Aorta (tissue), 5 donors: ENCODE measurements at regions not wholly inside any gene's neighbourhood (a gene's known extent, or its start where the extent isn't known, plus 50 kb on each side); places are given as distances from the start of the nearest gene placed in this dataset.
A peak's percentile ranks its signal among the peaks of the same experiment; 100 is the strongest.
"Not testable (repeated sequence)": the region's sequence is repeated elsewhere in the genome, so short reads cannot be mapped to it uniquely, and the experiment has no call there.

ENCODE experiments used
- ATAC-seq: fragments of 200-7000 bp; cut with Tn5 transposase; one replicate; pipeline ENCODE4 v1.9.1; 2022; ENCODE audit warnings: moderate library complexity; ENCODE audit not compliant: low FRiP score
- DNase-seq, 2 donors: peaks; one replicate each; pipeline ENCODE4 v3.0.0-alpha.2; 2020
- H3K27ac ChIP-seq, 2 donors: one replicate each; pipeline ENCODE4 v1.5.1; 2013; ENCODE audit warnings: low read length in 2 of 2, mild to moderate bottlenecking in 2 of 2, moderate library complexity in 2 of 2, control low read depth in 1 of 2, inconsistent platforms in 1 of 2, low read depth in 1 of 2
- H3K27me3 ChIP-seq, 2 donors: one replicate each; pipeline ENCODE4 v1.6.1; 2013; ENCODE audit warnings: control low read depth in 1 of 2, low read length in 1 of 2, mild to moderate bottlenecking in 1 of 2, moderate library complexity in 1 of 2; ENCODE audit not compliant: insufficient read depth in 2 of 2, control insufficient read depth in 1 of 2
- H3K36me3 ChIP-seq, 2 donors: one replicate each; pipeline ENCODE4 v1.6.1; 2013; ENCODE audit warnings: control low read depth in 1 of 2, low read length in 1 of 2, mild to moderate bottlenecking in 1 of 2; ENCODE audit not compliant: insufficient read depth in 2 of 2, control insufficient read depth in 1 of 2
- H3K4me1 ChIP-seq, 2 donors: one replicate each; pipeline ENCODE4 v1.6.1; 2013; ENCODE audit warnings: low read length in 2 of 2, control low read depth in 1 of 2, mild to moderate bottlenecking in 1 of 2, moderate library complexity in 1 of 2; ENCODE audit not compliant: insufficient read depth in 2 of 2, control insufficient read depth in 1 of 2
- H3K4me3 ChIP-seq, 2 donors: one replicate each; pipeline ENCODE4 v1.5.1; 2013; ENCODE audit warnings: low read length in 2 of 2, control low read depth in 1 of 2, mild to moderate bottlenecking in 1 of 2
- H3K9me3 ChIP-seq: one replicate; pipeline ENCODE4 v1.6.1; 2013; ENCODE audit warnings: mild to moderate bottlenecking, low read length; ENCODE audit not compliant: control insufficient read depth
- WGBS, 2 donors: extraction: QIAGEN DNeasy Blood & Tissue Kit; methylation state at CpG; one replicate each; pipeline ENCODE4 v1.1.7; 2013; 5-methylcytosine and 5-hydroxymethylcytosine counted together
- intact Hi-C, 2 donors: fragments of 100-400 bp; cut with DNase I; formaldehyde crosslinking; loops; one replicate each; pipeline versions ENCODE4 v1.14.2 to v1.15.0; 2022
- donor health status: healthy with polysubstance abuse.
- donor health status: Bipolar disorder and iron deficiency.
- donor health status: DM: no; HTN: no; CAD: no.
- donor health status: DM: no; HTN: no; CAD: no.
- donor health status: DM: yes; HTN: yes; CAD: no.

DNA sequence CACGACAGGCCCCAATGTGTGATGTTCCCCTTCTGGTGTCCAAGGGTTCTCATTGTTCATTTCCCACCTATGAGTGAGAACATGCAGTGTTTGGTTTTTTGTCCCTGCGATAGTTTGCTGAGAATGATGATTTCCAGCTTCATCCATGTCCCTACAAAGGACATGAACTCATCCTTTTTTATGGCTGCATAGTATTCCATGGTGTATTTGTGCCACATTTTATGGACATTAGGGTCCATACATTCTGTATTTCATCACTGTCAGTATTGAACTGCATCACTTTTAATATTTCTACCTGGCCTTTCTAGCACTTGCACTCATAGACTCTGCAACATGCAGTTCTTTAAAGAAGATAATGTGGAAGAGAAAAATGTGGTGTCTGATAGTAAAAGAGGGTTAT, 70.2 kb upstream of the RUBCNL start:
- H3K27me3 ChIP-seq, ATAC-seq, DNase-seq, H3K4me3 ChIP-seq, H3K36me3 ChIP-seq, H3K27ac ChIP-seq, H3K4me1 ChIP-seq, intact Hi-C loops, H3K9me3 ChIP-seq: not testable (repeated sequence)
- 76 to 80% methylated on average over 1 to 2 of the region's 2 CpGs for WGBS, 2 donors

DNA sequence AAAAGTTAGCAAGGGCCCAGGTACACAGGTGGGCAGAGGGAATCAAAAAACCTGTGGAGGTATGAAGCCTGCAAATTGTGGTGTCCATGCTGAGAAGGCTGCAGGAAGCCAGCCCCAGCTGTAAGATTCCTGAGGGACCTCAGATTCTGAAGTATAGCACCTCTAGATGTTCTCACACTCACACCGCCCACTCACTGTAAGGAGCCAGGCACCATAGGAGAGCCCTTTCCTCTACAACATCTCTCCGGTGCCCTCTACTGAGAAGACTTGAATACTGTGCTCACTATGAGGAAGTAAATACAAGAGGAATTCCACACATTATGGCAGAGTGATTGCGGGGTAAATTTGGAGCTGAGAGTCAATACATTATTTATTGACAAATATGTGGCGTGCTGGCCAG, 68.9 kb upstream of the RUBCNL start:
- H3K36me3 ChIP-seq, H3K4me1 ChIP-seq, H3K27ac ChIP-seq, intact Hi-C loops, H3K9me3 ChIP-seq, H3K27me3 ChIP-seq, DNase-seq, H3K4me3 ChIP-seq, ATAC-seq: not testable (repeated sequence)
- 47 to 60% methylated on average over 4 of the region's 4 CpGs for WGBS, 2 donors

DNA sequence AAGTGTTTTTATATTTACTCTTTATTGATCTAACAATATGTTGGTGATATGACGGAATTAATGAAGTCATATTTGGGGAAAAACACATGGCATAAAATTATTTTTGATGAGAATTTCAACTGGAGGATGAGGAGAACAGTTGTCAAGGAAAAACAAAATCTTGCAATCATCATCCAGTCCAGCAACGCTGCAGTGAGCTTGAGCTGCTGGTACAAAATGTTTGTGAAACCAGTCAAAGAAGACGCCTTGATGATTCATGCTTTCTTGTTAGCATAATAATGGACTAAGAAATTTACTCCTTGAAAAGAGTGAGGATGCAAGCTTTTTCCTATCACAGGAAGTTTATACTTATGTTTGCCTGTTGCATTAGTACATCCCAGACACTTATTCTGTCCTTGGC, 64.1 kb upstream of the RUBCNL start:
- intact Hi-C loops, ATAC-seq, H3K9me3 ChIP-seq, DNase-seq, H3K36me3 ChIP-seq, H3K4me3 ChIP-seq, H3K27me3 ChIP-seq, H3K27ac ChIP-seq, H3K4me1 ChIP-seq: not testable (repeated sequence)
- WGBS, 2 donors: 79 to 89% methylated on average over 3 of the region's 3 CpGs

DNA sequence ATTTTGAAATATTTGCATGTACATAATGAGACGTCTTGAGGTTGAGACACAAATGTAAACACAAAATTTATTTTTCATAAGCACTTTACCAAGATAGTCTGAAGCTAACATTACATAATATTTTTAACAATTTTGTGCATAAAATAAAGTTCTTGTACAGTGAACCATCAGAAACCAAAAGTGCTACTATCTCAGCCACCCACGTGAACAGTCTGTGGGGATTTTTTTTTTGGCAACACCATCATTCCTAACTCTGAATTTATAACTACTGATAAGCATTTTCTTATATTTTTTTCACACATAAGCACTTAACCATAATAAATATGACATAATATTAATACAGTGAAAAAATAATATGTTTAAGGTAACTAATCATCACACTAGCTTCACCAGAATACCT, 62.9 kb upstream of the RUBCNL start:
- DNase-seq, ATAC-seq, H3K4me1 ChIP-seq, H3K4me3 ChIP-seq, H3K27ac ChIP-seq, intact Hi-C loops, H3K36me3 ChIP-seq, H3K9me3 ChIP-seq, H3K27me3 ChIP-seq: not testable (repeated sequence)
- WGBS, 2 donors: 42 to 65% methylated on average over 2 of the region's 2 CpGs

DNA sequence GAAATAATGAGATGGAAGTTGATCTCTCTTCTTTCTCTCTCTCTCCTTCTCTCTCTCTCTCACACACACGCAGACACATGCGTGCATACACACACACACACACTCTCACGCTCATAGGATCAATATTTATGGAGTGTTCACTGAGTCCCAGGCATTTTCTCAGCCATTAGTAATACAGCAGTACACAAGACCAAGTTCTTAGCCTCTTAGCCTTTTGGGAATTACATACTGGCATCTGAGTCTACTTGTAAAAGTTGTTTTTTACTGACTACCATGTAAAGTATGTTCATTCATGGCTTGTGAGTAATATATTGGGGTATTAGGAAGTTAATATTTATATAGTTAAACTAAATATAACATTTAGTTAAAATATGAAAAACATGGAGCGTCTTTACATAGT, 61.1 kb upstream of the RUBCNL start:
- intact Hi-C loops, H3K9me3 ChIP-seq: not testable (repeated sequence)

DNA sequence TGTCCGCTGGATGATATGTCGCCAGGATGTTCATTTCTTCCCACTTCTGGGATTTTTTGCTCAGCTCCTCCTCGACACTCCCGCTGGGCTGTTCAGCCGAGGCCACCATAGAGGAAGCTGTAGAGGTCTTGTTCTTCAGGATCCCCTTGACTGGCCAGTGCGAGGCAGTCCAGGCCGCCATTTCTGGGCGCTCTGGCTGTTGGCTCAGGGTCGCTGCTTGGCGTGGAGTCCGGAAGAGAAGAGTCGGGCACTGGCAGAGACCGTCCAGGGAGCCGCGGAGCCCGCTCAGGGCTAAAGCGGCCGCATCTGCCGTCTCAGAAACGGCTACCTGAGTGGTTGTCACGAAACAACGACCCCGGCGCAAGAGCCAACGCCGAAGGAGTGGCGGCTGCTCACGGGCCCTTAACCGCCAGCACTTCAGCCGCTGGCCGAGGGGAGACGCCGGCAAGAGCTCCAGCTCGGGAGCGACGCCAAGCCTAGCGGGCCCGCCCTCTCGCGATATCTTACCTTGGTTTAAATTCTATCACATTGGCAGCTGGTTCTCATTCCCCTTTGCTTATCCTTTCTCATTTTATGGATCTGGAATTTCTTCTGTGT, 50.9 kb upstream of the RUBCNL start:
- H3K4me1 ChIP-seq, H3K27ac ChIP-seq, H3K9me3 ChIP-seq, H3K36me3 ChIP-seq, H3K4me3 ChIP-seq, ATAC-seq, H3K27me3 ChIP-seq, intact Hi-C loops: not testable (repeated sequence)
- WGBS, 2 donors: 53 to 56% methylated on average over 39 to 40 of the region's 40 CpGs
- peak; percentile 42 to 72 for DNase-seq

More for the DNA sequence above, 61.1 kb upstream of the RUBCNL start:
- ATAC-seq, H3K27me3 ChIP-seq, H3K4me3 ChIP-seq, DNase-seq, H3K27ac ChIP-seq, H3K4me1 ChIP-seq, H3K36me3 ChIP-seq: not testable (repeated sequence)
- 14 to 39% methylated on average over 3 of the region's 4 CpGs for WGBS, 2 donors
